PC-3 (cell line): ENCODE measurements at regions not wholly inside any gene's neighbourhood (a gene's known extent, or its start where the extent isn't known, plus 50 kb on each side); places are given as distances from the start of the nearest gene placed in this dataset.
"Not testable (repeated sequence)": the region's sequence is repeated elsewhere in the genome, so short reads cannot be mapped to it uniquely, and the experiment has no call there.

Source experiments
- ATAC-seq: fragments of 200-7000 bp; cut with Tn5 transposase; 2 replicates; pipeline ENCODE4 v1.9.1; 2020; ENCODE audit warnings: mild to moderate bottlenecking, moderate library complexity
- BruUV-seq: library from RNA; stranded (reverse); fragments of 400-500 nt; replicated peaks from 2 replicates; lab custom pipeline; 2021; lab: Mats Ljungman, UMichigan
- CTCF ChIA-PET: fragments of 300-600 bp; sonication (Branson Sonifier 250); formaldehyde crosslinking; loops from one replicate; lab custom pipeline; 2022; ENCODE audit warnings: antibody characterized with exemption; lab: Charles Lee
- POLR2A ChIA-PET: fragments of 300-600 bp; sonication (Branson Sonifier 250); formaldehyde crosslinking; loops from one replicate; lab custom pipeline; 2022; ENCODE audit warnings: antibody characterized with exemption; ENCODE audit not compliant: unreplicated experiment; lab: Charles Lee
- DNase-seq: peaks from one replicate; pipeline ENCODE4 v3.0.0-alpha.2; 2015
- H2AFZ ChIP-seq: fragments of 300-600 bp; sonication (generic); 2 replicates; pipeline ENCODE4 v1.6.0; 2016; ENCODE audit warnings: antibody characterized with exemption, low read length
- H3F3A ChIP-seq: fragments of 300-600 bp; sonication (generic); one replicate; pipeline ENCODE4 v1.6.0; 2017; ENCODE audit warnings: antibody characterized with exemption, low read length, control low read depth, mild to moderate bottlenecking; ENCODE audit not compliant: unreplicated experiment
- H3K27ac ChIP-seq: fragments of 300-600 bp; sonication (generic); 2 replicates; pipeline ENCODE4 v1.5.1; 2016; ENCODE audit warnings: mild to moderate bottlenecking, low read length
- H3K27me3 ChIP-seq: fragments of 300-600 bp; sonication (generic); 2 replicates; pipeline ENCODE4 v1.6.1; 2016; ENCODE audit warnings: low read length, mixed read lengths
- H3K36me3 ChIP-seq: fragments of 300-600 bp; sonication (generic); 2 replicates; pipeline ENCODE4 v1.6.1; 2016; ENCODE audit warnings: low read depth, mixed run types, low read length, mixed read lengths
- H3K4me1 ChIP-seq: fragments of 300-600 bp; sonication (generic); 2 replicates; pipeline ENCODE4 v1.5.1; 2016; ENCODE audit warnings: low read length; ENCODE audit not compliant: insufficient read depth
- H3K4me2 ChIP-seq: fragments of 300-600 bp; sonication (generic); 2 replicates; pipeline ENCODE4 v1.6.0; 2016; ENCODE audit warnings: low read length
- H3K4me3 ChIP-seq: fragments of 300-600 bp; sonication (generic); 2 replicates; pipeline ENCODE4 v1.5.1; 2016; ENCODE audit warnings: mild to moderate bottlenecking, low read length, mixed read lengths
- H3K79me2 ChIP-seq: fragments of 300-600 bp; sonication (generic); 2 replicates; pipeline ENCODE4 v1.6.1; 2017; ENCODE audit warnings: low read length, mixed read lengths
- H3K9ac ChIP-seq: fragments of 300-600 bp; sonication (generic); 2 replicates; pipeline ENCODE4 v1.6.0; 2016; ENCODE audit warnings: mild to moderate bottlenecking, low read length
- H3K9me2 ChIP-seq: fragments of 300-600 bp; sonication (generic); replicated peaks from 2 replicates; pipeline ENCODE4 v1.6.1; 2016; ENCODE audit warnings: mixed run types, low read length, mixed read lengths
- H3K9me3 ChIP-seq: fragments of 300-600 bp; sonication (generic); 2 replicates; pipeline ENCODE4 v1.6.1; 2016; ENCODE audit warnings: low read length, mixed read lengths
- H4K20me1 ChIP-seq: fragments of 300-600 bp; sonication (generic); 2 replicates; pipeline ENCODE4 v1.6.1; 2016; ENCODE audit warnings: low read length, mixed read lengths
- EZH2 ChIP-seq: fragments of 300-600 bp; sonication (generic); IDR thresholded peaks from one replicate; pipeline ENCODE4 v1.6.1; 2017; ENCODE audit warnings: antibody characterized with exemption, mild to moderate bottlenecking, low read length; ENCODE audit not compliant: unreplicated experiment
- EZH2phosphoT487 ChIP-seq: fragments of 300-600 bp; sonication (generic); IDR thresholded peaks from 2 replicates; pipeline ENCODE4 v1.6.1; 2018; ENCODE audit warnings: mild to moderate bottlenecking, antibody characterized with exemption, low read length, borderline replicate concordance
- intact Hi-C: fragments of 100-400 bp; cut with micrococcal nuclease; formaldehyde crosslinking; loops from 2 replicates; pipeline ENCODE4 v1.9.0; 2023
- TF ChIP-seq, protein P1 (sequence below): fragments of 300-600 bp; sonication (generic); conservative IDR thresholded peaks from 2 replicates; pipeline ENCODE4 v1.5.1; 2017; ENCODE audit warnings: antibody characterized with exemption, low read depth, mild to moderate bottlenecking, low read length

DNA sequence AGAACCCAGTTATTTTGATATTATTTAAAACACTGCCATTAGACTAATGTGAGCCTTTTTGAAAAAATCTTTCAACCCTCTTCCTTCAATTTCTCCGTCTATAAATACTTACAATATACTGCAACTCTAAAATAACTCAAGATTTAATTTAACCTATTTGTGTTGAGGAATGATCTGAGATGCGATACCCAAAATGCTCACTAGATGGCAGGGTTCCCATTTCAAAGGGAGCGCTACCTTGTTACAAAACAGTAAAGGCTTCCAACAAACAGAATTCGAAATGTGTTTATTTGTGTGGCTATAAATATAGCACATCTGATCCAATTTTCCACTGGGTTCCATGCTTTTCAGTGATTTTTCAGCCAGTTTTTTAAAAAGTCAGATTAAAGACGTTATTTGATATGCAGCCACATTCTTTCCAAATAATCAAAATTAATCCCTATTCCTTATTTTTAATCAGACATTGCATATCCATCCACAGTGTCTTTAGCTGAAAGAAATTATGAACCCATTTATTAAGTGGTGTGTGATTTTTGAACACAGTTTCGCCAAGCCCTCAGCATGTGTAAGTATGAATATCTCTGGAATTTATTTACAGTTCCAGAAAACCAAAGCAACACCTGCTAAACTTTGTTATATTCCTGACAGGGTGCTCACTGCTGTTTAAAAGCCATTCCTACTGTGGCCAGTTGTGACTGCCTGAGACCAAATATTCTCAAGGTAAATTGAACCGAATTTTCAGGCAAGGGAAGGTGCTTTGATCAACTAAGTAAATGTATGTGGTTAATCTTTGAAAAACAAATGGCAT lies 668.0 kb upstream of the LCORL start:
- H3K9me3 ChIP-seq, result no peaks in the 10 kb centered on the region
- no peak overlapping the region for H3K4me3 ChIP-seq
- H3K79me2 ChIP-seq, result no peaks in the 10 kb centered on the region
- no peaks in the 10 kb centered on the region for H3F3A ChIP-seq
- H3K9ac ChIP-seq, result no peak overlapping the region
- H3K27ac ChIP-seq, result no peak overlapping the region
- H3K36me3 ChIP-seq, result no peaks in the 10 kb centered on the region; the same call in 1 of the 2 replicates
- H4K20me1 ChIP-seq, result no peaks in the 10 kb centered on the region
- H3K27me3 ChIP-seq, result no peaks in the 10 kb centered on the region
- ATAC-seq (no peak), DNase-seq (peak; percentile 76)
- TF ChIP-seq EZH2phosphoT487 (no peak), EZH2 (no peak)
- TF ChIP-seq, protein P1, sequence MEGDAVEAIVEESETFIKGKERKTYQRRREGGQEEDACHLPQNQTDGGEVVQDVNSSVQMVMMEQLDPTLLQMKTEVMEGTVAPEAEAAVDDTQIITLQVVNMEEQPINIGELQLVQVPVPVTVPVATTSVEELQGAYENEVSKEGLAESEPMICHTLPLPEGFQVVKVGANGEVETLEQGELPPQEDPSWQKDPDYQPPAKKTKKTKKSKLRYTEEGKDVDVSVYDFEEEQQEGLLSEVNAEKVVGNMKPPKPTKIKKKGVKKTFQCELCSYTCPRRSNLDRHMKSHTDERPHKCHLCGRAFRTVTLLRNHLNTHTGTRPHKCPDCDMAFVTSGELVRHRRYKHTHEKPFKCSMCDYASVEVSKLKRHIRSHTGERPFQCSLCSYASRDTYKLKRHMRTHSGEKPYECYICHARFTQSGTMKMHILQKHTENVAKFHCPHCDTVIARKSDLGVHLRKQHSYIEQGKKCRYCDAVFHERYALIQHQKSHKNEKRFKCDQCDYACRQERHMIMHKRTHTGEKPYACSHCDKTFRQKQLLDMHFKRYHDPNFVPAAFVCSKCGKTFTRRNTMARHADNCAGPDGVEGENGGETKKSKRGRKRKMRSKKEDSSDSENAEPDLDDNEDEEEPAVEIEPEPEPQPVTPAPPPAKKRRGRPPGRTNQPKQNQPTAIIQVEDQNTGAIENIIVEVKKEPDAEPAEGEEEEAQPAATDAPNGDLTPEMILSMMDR, result peak; percentile 85
- no peak overlapping the region for H3K4me2 ChIP-seq
- H3K9me2 ChIP-seq, result no peaks in the 10 kb centered on the region
- peaks cover 18% of the 10 kb centered on the region for H3K4me1 ChIP-seq
- CTCF ChIA-PET, result interaction anchor here (0.7 kb wide), 1 partner anchor 159 kb away, joined by 3 read pairs; no protein-coding TSS in a partner anchor
- intact Hi-C loops, result loop anchor here (1.0 to 5.0 kb wide), 3 partner anchors 245 to 1559 kb away; no protein-coding TSS in a partner anchor
- H2AFZ ChIP-seq, result no peak overlapping the region
- POLR2A ChIA-PET, result no interaction called here
- BruUV-seq, result no TSS peak

DNA sequence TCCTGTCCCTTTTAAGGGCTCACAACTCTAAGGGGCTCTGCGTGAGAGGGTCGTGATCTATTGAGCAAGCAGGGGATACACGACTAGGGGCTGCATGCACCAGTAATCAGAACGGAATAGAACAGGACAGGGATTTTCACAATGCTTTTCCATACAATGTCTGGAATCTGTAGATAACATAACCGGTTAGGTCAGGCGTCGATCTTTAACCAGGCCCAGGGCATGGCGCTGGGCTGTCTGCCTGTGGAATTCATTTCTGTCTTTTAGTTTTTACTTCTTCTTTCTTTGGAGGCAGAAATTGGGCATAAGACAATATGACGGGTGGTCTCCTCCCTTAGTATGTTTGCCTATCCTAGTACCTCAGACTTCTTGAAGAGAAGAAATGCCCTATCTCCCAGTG lies 666.8 kb upstream of the LCORL start:
- H3K36me3 ChIP-seq, H2AFZ ChIP-seq, H3K9me3 ChIP-seq, H3K27ac ChIP-seq, DNase-seq, H3K27me3 ChIP-seq, ATAC-seq, CTCF ChIA-PET, H3K79me2 ChIP-seq, H3K4me2 ChIP-seq, H3F3A ChIP-seq, H3K9me2 ChIP-seq, POLR2A ChIA-PET, BruUV-seq, H3K4me3 ChIP-seq, H3K9ac ChIP-seq, H4K20me1 ChIP-seq: not testable (repeated sequence)
- peaks cover 21% of the 10 kb centered on the region for H3K4me1 ChIP-seq
- intact Hi-C loops, result loop anchor here (2.0 to 5.0 kb wide), 2 partner anchors 614 to 1560 kb away; no protein-coding TSS in a partner anchor

GRCh38 chr4:18686338-18687037 lies 664.9 kb upstream of the LCORL start:
- Histone ChIP-seq H3K36me3 (no peaks in the 10 kb centered on the region; the same call in 1 of the 2 replicates), H3K27me3 (no peaks in the 10 kb centered on the region), H3K4me1 (peaks cover 21% of the 10 kb centered on the region), H3F3A (no peaks in the 10 kb centered on the region), H3K79me2 (no peaks in the 10 kb centered on the region), H3K27ac (peak overlapping the region; percentile 64), H2AFZ (no peak overlapping the region), H3K4me2 (peak overlapping the region; percentile 32; the same call in 1 of the 2 replicates), H3K9ac (no peak overlapping the region), H3K4me3 (no peak overlapping the region), H4K20me1 (no peaks in the 10 kb centered on the region), H3K9me3 (no peaks in the 10 kb centered on the region), H3K9me2 (no peaks in the 10 kb centered on the region)
- peak; percentile 64 for ATAC-seq
- ChIA-PET POLR2A (no interaction called here), CTCF (no interaction called here)
- TF ChIP-seq, protein P1, result no peak
- no peak for TF ChIP-seq EZH2phosphoT487
- TF ChIP-seq EZH2, result no peak
- intact Hi-C loops, result loop anchor here (5.0 kb wide), 1 partner anchor 616 kb away; no protein-coding TSS in a partner anchor
- peak; percentile 51 for DNase-seq
- BruUV-seq, result no TSS peak
